NCI-H524 (cell line): ENCODE measurements at regions not wholly inside any gene's neighbourhood (a gene's known extent, or its start where the extent isn't known, plus 50 kb on each side); places are given as distances from the start of the nearest gene placed in this dataset.
"Not testable (repeated sequence)": the region's sequence is repeated elsewhere in the genome, so short reads cannot be mapped to it uniquely, and the experiment has no call there.

Experiments
- DNase-seq, 2 experiments: peaks; one replicate each; lab custom pipeline; 2025; lab: John Stamatoyannopoulos, UW

- DNase-seq = not testable (repeated sequence)
Observed at GRCh38 chr4:169894767-169895166, 131.4 kb downstream of the MFAP3L start.

DNA sequence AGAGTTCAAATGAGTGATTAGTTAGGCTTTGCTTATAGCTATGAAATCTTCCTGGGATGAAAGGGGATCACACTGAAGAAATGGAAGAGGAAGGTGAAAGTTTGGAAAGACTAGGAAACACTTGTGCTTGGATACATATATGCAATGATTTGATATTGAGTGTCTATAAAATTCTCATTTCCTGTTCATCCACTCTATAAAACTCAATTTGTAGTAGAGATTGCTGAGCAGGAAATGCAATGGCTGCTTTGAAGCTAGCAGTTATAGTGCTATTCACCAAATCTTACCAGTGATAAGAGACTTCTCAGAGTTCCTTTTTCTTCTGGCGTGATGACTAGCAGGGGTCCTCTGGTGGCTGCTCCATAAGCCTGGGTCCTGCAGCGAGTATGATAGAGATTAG is 128.1 kb upstream of the HPF1 start:
- DNase-seq = no peak

DNA sequence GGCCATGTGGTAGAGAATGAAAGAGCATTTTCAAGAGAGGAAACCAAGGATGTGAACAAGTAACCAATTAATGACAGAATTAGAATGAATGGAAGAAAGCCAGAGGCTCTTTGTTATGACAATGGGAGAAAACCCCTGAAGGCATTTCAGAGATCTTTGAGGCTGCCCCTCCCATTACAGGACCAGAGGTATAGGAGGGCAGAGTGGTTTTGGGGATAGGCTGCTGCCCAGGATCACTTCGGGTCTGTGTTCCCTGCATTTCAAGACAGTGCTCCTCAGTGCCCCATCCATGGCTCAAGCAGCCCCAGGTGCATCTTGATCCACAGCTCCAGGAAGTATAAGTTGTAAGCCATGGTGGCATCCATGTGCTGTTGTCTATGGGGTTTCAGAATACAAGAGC is 124.0 kb upstream of the HPF1 start:
- no peak for DNase-seq

DNA sequence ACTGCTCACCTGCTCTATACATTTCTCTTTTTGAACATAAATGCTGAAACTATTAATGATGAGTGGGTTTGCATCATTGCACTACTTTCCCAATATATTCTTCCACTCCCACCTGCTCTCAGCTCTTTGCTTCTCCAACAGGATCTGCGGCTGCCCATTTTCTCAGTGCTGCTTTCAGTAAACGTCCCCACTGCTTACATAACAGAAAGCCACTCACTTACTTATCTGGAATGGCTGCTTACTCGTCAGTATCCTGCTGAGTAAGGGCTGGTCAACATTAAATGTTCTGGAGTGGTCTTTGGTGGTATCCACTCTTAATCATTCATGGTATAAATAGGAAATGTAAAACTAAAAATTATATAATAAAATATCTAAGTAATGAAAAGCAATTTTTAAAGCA is 112.8 kb upstream of the HPF1 start:
- DNase-seq = no peak

DNA sequence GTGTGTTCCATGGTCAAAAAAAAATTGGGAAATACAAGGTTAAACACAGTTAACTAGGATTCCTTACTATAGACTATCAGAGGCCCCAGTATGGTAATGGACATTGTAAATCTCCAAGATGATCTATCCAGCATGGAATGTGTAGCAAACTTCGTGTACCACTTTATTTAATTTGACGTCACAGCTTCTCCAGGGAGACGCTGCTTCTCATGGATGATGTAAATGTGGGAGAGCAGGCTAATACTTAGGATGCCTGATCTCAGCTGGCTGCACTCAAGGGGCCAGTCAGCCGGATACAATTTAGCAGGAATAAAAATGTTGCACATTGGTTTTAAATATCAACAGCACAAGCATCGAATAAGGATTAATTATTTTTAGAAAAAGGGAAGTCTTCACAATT is 111.7 kb upstream of the HPF1 start:
- DNase-seq = no peak

GRCh38 chr4:169861593-169861992 is 103.8 kb upstream of the HPF1 start:
- DNase-seq = peak in 1 of 2 experiments; percentile 2

DNA sequence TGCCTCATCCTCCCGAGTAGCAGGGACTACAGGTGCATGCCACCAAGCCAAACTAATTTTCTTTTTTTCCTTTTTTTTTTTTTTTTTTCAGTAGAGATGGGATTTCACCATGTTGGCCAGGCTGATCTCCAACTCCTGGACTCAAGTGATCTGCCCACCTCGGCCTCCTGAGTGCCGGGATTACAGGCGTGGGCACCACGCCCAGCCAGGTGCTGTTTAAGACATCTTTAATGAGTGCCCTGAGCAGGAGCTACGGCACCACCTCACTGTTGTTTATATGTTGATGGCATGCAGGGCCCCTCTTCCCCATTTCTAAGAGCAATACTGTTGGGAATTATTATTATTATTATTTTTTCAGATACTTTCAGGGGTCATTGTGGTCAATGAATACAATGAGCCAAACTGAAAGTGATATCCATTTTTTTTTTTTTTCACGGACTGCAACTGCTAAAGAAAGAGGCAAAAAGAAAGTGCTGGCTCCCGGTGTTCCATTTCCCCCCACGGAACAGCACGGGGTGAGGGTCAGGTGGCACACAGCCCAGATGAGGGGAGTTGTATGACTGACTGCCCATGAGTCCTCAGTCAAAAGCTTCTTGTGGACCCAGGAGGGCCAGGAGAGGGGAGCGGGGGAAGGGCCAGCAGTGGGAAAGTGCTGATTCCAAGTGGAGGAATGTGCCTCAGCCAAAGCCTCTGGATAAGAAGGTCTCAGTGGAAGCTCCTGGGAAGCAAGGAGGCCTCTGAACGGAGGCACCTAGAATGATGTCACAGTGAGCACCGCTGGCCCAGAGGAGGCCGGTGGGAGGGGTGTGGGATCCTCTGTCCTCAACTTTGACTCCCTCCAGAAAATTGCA is 101.8 kb upstream of the HPF1 start:
- no peak for DNase-seq

GRCh38 chr4:169854090-169854489 is 96.3 kb upstream of the HPF1 start:
- DNase-seq = no peak

- DNase-seq = no peak
Observed at GRCh38 chr4:169852481-169852880, 94.7 kb upstream of the HPF1 start.

DNA sequence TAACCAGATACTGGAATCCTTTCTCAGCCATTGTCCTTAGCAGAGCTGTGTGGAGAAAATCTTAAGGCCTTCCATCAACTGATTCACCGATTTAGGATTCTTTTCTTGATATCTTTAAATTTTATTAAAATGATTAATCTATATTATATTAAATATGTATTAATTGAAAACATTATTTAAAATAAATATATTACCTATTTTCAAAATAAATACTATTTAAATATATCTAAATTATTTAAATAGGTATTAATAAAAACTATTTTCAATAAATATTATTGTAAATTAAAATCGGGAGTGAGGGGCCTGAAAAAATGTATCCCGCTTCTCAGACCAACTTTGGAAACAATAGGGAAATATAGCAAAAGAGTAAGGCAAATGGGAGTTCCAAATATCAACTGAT is 94.0 kb upstream of the HPF1 start:
- DNase-seq = no peak

- DNase-seq = no peak
Observed at GRCh38 chr4:169849456-169849855, 91.7 kb upstream of the HPF1 start.

GRCh38 chr4:169848018-169848417 is 90.3 kb upstream of the HPF1 start:
- DNase-seq = no peak

GRCh38 chr4:169847171-169847570 is 89.4 kb upstream of the HPF1 start:
- peak; percentile 3 to 51 for DNase-seq

- DNase-seq = no peak
Observed at GRCh38 chr4:169846396-169846795, 88.7 kb upstream of the HPF1 start.

DNA sequence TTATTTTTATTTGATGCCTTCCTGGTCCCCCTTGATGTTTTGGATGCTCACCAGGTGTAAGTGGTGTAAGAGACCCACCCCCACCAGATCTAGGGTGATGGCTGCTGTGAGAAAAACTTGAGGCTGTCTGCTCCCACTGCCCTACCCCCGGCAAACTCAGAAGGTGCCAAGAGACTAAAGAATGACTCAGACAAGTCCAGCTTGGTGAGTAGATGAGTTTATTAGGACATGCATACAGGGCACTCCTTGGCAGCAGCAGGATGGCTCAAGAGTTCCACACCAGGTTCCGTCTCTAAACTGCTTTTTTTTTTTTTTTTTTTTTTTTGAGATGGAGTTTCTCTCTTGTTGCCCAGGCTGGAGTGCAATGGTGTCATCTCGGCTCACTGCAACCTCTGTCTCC is 84.0 kb upstream of the HPF1 start:
- no peak for DNase-seq

DNA sequence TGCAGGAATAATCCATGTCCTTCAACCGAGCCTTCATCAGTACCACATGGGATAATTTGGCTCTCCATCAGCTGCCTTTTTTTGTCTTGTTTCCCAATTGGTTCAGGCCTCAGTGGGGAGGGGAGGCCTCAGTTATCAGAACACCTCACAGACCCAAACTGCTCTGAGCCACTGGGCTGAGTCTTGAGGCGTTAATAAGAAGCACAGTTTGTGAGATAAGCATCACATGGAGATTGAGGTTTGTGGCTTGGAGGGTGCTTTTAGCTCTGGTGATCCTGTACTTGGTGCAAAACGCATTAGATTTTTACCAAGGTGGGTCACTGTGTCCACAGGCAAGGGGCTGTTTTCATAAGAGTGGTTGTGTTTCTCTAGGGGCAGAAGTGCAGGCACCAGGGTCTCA is 82.8 kb upstream of the HPF1 start:
- DNase-seq = no peak

DNA sequence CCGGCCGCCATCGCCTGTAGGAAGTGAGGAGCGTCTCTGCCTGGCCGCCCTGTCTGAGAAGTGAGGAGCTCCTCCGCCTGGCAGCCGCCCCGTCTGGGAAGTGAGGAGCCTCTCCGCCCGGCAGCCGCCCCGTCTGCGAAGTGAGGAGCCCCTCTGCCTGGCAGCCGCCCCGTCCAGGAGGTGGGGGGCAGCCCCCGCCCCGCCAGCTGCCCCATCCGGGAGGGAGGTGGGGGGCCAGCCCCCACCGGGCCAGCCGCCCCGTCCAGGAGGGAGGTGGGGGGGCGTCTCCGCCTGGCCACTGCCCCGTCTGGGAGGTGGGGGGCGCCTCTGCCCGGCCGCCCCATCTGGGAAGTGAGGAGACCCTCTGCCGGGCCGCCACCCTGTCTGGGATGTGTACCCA is 70.6 kb upstream of the HPF1 start:
- not testable (repeated sequence) for DNase-seq

DNA sequence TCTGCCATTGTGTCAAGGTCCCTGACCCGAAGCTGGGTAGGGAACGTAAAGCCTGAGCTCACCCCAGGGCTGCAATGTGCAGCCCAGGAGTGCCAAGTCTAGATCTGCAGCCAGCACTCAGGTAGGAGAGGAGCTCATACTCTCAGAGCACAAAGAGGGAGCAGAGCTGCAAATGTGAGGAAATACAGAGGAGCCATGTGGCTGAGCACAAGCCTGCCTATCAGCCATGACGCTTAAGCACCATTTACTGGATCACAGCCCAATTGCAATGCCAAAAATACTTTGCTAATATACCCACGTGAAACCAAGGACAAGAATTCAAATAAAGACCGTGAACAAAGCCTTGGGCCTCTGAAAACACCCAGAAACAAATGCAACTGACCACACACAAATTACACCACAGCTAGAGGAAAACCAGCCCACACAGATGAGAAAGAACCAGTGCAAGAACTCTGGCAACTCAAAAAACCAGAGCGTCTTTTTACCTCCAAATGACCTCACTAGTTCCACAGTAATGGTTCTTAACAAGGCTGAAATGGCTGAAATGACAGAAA is 69.0 kb upstream of the HPF1 start:
- DNase-seq = no peak

DNA sequence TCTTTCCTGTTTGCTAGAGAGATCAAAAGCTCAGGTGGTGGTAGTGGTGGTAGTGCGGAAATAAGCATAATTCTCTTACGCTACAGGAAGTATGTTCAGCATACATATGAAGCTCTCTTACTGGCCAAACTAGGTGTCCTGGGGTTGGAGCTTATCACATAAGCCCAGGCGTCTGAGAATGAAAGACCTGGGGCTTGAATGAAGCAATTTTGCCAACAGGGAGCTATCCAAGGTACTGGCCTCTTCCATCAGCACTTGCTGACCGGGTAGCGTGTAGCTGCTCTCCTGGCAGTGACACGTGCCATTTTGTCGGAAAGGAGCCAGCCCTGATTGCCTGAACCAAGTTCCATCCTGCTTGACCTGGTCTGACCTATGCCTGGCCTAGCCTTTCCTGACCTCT is 65.9 kb upstream of the HPF1 start:
- no peak for DNase-seq

- DNase-seq = no peak
Observed at GRCh38 chr4:169821402-169821801, 63.7 kb upstream of the HPF1 start.

- no peak for DNase-seq
Observed at GRCh38 chr4:169818063-169818679, 60.4 kb upstream of the HPF1 start.

- DNase-seq = no peak
Observed at GRCh38 chr4:169815606-169816005, 57.9 kb upstream of the HPF1 start.

DNA sequence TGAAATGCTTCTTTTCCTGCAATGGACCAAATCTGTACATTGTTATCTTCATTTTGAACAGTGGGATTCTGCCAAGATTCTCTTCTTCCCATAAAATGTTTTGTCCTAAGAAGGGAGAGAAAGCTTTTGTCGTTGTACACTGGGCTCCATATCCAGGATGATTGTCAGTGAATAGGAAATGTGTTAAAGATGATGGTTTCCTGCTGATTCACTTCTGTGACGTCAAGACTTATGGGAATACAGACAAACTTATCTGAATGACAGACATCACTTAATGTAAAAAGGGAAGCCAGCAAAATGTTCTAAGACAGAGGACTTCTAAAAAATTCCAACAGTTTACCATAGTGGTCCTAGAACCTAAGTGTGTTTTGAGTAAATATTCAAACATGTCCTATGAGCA is 53.7 kb upstream of the HPF1 start:
- no peak for DNase-seq
